Endothelial cell of umbilical vein (primary cell): ENCODE measurements at regions not wholly inside any gene's neighbourhood (a gene's known extent, or its start where the extent isn't known, plus 50 kb on each side); places are given as distances from the start of the nearest gene placed in this dataset.

Experiments used
- JUN ChIP-seq: IDR thresholded peaks from 2 replicates; pipeline ENCODE4 v1.6.1; 2011; ENCODE audit warnings: borderline replicate concordance, low read depth; ENCODE audit not compliant: insufficient read length, insufficient read depth
- POLR2A ChIP-seq: IDR thresholded peaks from 2 replicates; pipeline ENCODE4 v1.6.1; 2012; ENCODE audit warnings: low read depth, mild to moderate bottlenecking, control low read depth, low read length
- POLR2AphosphoS5 ChIP-seq: IDR thresholded peaks from 2 replicates; pipeline ENCODE4 v1.6.1; 2012; ENCODE audit warnings: low read depth, mild to moderate bottlenecking, control low read depth, low read length, moderate library complexity; ENCODE audit not compliant: insufficient read depth
- TF ChIP-seq, protein P1 (sequence below), 2 donors: IDR thresholded peaks; 1 replicate in 1 of 2; 2 replicates in 1 of 2; pipeline ENCODE4 v1.5.1; 2011; ENCODE audit warnings: low read length in 2 of 2, mild to moderate bottlenecking in 2 of 2, moderate library complexity in 2 of 2, control low read depth in 1 of 2, inconsistent platforms in 1 of 2, low read depth in 1 of 2; ENCODE audit not compliant: insufficient read depth in 1 of 2; ENCODE audit errors: extremely low read depth in 1 of 2

DNA sequence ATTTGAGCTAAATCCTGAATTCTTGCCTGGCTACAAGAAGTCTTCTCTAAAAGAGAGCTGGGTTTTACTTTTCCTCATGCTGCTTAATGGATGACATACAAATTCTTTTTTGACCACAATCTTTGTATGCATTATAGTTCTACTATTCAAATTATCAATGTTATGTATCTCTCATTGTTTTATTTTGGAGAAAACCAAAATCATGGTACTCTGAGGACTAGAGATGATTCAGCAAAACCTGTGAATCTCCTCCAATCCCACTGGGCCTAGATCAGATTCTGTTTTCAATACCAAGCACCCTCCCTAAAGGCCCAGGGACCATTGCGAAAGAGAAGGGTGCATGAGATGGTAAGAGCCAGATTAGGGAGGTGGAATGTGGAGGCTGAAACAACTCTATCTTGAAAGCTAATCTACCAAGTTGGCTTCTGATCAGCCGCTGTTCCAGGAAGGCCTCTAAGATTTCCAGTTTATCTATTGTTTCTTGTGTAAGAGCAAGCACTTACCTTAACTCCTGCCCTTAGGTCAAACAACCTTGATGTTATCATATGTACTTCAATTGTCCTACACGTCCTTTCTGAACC lies 547.2 kb downstream of the PLPP3 start:
- TF ChIP-seq, protein P1, sequence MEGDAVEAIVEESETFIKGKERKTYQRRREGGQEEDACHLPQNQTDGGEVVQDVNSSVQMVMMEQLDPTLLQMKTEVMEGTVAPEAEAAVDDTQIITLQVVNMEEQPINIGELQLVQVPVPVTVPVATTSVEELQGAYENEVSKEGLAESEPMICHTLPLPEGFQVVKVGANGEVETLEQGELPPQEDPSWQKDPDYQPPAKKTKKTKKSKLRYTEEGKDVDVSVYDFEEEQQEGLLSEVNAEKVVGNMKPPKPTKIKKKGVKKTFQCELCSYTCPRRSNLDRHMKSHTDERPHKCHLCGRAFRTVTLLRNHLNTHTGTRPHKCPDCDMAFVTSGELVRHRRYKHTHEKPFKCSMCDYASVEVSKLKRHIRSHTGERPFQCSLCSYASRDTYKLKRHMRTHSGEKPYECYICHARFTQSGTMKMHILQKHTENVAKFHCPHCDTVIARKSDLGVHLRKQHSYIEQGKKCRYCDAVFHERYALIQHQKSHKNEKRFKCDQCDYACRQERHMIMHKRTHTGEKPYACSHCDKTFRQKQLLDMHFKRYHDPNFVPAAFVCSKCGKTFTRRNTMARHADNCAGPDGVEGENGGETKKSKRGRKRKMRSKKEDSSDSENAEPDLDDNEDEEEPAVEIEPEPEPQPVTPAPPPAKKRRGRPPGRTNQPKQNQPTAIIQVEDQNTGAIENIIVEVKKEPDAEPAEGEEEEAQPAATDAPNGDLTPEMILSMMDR (IDR thresholded peaks at IDR 0.05; ENCODE audit: extremely low read depth in 1 of 2, insufficient read depth in 1 of 2, low read depth in 1 of 2, low read length in 2 of 2) = no peak
- no peak for TF ChIP-seq POLR2AphosphoS5
- TF ChIP-seq POLR2A = no peak
- TF ChIP-seq JUN = no peak
